HG03097 (cell line): ENCODE measurements at regions not wholly inside any gene's neighbourhood (a gene's known extent, or its start where the extent isn't known, plus 50 kb on each side); places are given as distances from the start of the nearest gene placed in this dataset.

ENCODE experiments used
- ATAC-seq: cut with Tn5 transposase; IDR thresholded peaks from one replicate; pipeline ENCODE4 v1.9.1; 2021; ENCODE audit not compliant: unreplicated experiment, low FRiP score

DNA sequence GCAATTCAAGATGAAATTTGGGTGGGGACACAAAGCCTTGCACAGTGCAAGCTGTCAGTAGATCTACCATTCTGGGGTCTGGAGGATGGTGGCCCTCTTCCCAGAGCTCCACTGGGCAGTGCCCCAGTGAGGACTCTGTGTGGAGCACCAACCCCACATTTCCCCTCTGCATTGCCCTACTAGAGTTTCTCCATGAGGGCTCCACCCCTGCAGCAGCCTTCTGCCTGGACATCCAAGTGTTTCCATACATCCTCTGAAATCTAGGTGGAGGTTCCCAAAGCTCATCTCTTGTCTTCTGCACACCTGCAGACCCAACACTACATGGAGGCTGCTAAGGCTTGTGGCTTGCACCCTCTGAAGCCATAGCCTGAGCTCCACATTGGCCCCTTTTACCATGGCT is 402.3 kb downstream of the RAB28 start:
- ATAC-seq, result no peak

DNA sequence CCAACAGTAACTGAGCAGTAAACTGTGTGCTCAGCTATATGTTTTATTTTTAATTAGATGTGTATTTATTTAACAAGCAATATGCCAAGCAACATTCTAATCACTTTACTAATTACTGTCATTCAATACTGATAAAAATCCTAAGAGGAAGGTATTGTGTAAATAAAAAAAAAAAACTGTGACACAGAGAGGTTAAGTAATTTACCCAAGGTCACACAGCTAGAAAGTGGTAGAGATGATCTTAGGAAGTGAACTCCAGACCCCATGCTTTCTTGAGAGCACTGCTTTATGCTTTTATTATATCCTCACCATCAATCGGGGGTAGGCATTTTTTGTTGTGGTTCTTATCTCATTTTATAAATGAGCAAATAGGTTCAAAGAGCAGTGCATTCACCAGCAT is 417.1 kb downstream of the RAB28 start:
- ATAC-seq, result no peak

DNA sequence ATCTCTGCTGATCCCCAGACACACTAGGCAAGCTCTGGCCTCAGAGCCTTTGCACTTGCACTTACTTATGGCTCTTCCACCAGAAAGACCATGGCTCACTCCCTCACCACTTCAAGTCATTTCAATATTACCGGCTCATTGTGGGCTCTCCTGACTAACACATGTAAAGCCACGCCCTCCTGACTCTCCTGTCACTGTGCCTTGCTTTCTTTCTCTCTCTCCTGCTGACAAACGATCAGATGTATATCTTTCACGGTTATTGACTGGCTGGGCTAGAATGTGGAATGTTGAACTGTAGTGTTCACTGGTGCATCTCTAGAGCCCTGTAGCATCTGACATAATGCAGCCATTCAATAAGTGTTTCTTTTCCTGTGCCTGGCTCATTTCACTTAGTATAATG is 425.1 kb downstream of the RAB28 start:
- ATAC-seq, result no peak

DNA sequence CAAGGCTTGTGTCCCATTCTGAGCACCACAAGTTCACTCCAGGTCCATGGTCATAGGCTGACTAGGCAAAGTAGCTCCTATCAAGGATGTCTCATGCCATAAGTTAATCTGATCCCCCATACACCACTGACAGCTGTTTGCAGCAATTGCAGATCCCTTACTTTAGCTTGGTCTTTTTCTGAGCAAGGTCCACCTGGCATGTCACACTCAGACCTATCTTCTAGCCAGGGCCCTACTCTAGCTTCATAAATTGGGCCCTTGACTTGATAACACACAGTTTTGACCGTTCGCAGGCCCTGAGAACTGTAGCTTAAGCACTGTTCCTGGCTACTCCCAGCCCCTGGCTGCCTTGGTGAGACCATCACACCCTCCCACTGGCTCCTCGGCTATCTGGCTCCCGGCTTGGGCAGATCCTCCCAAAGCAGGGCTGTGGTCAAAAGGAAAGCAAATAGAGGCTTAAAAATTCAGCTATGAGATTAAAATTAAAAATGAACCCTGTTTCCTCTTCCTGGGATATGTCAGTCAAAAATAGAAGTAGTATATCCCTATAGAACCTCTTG is 427.4 kb downstream of the RAB28 start:
- ATAC-seq, result no peak

DNA sequence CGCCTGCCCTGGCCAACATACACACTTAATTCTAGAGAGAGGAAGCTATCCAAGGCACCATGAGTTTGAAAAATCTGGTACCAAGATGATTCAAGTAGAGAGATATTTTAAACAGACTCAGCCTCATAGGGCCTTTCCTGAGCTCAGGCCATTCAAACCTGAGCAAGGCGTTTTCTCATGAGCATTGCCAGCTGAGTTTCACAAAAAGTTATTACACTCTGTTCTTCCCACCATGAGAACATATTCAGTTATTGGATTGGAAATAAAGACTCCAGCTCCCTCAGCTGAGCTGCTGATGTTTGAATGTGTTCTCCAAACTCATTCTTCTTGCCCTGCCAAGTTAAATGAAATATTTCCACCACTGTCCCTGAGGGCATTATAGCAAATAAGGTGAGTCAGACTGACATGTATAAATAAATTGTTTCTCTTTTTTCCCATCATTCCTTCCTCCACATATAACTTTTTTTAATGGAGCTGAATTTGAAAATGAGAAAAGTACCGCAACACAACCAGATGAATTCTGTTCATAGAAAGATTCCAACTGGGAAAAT is 429.6 kb downstream of the RAB28 start:
- ATAC-seq, result no peak

DNA sequence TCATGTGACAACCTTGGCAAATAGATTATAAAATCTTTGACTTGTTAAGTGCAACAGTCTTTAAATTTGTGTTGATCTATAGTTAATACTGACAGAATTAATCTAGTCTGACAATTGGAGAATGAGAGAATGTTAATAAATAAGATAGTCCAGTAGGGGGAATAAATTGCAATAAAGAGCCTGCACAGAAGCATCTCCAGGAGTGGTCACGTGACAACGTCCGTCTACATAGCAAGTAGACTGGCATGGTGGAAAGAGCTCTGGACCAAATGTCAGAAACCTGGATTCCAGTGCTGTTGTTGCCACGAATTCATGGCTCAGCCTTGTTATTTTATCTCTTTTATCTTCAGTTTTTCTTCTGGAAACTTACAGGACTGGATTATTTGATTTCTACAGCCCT is 436.5 kb downstream of the RAB28 start:
- ATAC-seq, result no peak

DNA sequence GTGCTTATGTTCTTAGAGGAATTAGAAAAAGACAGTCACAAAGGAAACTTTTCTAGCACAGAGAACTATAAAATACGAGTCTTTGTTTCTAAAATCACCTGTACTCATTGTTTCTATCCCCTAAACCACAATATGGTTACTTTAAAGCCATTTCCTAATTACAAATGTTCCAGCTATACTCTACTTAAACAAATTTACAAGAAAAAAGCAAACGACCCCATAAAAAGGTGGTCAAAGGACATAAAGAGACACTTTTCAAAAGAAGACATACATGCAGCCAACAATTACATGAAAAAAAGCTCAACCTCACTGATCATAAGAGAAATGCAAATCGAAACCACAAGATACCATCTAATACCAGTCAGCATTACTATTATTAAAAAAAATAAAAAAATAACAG is 447.3 kb downstream of the RAB28 start:
- no peak for ATAC-seq

DNA sequence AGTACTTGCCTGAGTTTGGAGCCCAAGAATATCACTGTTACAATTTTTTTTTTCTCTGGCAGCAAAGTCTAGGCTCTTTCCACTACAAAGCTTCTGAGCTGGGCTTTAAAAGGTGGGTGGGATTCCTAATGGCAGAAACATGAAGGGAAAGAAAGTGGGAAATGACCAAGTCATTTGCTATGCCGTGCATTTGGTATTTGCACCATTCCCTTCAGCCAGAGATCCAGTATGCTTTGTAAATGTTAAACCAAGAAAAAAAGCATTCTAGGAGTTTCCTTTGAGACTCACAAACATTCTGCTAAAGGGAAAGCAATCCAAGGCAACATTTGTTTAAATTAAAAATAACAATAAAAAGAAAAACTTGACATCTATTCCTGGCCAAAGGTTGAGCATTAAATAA is 451.2 kb downstream of the RAB28 start:
- ATAC-seq, result no peak

DNA sequence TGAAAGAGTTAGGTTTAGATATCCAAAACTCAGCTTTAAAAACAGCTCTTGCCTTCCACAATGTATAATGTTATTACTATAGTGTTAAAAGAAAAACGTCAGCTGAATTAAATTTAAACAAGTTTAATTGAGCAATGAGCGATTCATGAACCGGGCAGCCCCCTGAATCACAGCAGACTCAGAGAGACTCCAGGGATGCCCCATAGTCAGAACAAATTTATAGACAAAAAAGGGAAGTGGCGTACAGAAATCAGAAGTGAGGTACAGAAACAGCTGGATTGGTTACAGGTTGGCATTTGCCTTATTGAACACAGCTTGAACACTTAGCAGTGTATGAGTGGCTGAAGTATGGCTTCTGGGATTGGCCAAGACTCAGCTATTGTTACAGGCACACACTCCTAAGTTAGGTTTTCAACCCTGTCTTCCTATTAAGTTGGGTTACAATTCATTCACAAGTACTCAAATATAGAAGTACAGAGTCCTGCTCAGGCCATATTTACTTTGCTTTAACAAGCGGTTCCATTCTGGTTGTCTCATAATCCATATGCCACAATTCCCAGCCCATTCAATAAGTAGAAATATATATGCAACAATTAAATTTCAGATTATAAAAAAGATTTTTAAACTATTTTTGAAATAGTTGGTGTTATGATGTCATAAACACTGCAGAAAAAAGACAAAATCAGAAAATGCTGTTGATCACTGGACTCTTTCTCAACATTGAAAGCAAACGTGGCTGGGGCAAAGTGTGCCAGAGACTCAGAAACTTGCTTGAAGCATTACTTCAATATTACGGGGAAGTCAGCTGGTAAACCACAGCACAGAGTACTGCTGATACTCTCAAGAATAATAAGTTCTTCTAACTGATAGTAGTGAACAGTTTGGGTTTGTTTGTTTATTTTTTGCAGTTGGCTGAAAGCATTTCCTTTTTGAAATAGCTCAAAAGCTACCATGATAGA is 459.7 kb downstream of the RAB28 start:
- ATAC-seq, result no peak

DNA sequence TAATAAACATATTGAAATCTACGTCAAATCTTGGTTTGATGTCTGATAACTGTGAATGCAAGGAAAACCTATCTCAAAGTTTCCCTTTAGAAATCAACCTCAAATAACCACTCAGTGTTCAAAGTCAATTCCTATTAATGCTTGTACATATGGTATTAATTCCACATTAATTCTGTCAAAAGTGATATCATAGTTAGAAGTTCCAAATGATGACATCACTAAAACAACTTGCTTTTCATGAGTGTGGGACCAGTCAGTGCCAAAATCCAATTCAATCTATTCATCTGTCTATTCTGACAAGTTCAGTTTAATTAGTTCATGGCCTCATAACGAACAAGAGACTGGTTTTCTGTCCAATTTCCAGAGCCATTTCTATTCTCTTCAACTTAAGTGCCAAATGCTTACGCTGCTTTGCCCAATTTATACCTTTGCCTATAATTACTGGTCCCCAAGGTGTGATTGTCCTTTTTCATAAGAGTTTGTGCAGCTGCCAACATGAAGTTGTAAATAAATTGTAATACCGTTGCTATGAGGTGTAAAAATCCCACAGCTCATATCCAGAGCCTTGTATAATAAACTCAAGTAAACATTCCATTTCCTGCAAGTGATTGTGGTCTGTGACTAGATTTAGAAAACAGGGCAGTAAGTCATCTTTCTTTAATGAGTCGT is 476.2 kb downstream of the RAB28 start:
- ATAC-seq, result no peak

DNA sequence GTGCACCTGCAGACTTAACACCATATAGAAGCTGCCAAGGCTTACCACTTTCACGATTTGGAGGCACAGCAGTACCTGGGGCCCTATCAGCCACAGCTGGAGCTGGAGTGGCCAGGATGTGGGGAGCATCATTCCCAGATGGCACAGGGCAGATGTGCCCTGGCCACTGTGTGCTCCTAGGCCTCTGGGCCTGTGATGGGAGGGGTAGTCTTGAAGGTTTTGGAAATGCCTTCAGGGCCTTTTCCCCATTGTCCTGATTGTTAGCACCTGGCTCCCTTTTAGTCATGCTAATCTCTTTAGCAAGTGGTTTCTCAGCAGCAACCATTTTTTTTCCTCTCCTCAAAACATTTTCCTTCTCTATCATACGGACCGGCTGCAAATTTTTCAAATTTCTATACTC is 490.2 kb downstream of the RAB28 start:
- ATAC-seq, result no peak

DNA sequence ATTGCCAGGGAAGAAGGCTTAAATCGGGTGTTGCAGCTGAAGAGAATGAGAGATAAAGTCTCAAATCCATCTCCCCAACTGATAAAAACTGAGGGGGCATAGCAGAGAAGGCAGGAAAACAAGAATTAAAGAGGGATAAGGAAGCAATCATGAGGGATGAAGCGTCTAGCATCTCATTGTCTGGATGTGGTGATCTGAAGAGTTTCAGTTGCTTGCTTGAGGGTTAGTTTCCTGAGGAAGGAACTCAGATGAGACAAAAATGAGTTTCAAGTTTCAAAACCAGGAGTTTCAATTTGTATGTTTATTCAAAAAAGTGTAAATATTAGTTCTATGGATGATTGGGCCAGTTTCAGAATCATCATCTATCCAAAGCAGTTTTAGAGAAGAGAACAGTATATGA is 496.9 kb downstream of the RAB28 start:
- no peak for ATAC-seq

DNA sequence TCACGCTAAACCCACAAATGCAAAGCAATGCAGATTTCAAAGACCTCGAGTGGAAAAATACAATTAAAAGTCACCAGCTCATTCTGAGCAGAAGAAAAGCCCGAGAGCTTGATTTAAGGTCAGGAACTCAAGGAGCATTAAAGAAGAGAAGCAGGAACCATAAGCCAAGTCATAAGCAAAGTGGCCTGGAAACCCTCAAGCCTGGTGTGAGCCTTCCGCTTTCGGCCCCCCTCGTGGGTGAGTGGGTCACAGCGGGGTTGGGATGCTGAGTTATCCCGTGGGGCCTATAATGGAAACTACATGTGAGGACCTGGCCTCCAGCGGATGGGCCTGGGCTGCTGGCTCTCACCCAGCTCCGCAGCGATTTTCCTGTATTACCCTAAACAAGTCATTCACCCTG is 504.3 kb downstream of the RAB28 start:
- no peak for ATAC-seq

DNA sequence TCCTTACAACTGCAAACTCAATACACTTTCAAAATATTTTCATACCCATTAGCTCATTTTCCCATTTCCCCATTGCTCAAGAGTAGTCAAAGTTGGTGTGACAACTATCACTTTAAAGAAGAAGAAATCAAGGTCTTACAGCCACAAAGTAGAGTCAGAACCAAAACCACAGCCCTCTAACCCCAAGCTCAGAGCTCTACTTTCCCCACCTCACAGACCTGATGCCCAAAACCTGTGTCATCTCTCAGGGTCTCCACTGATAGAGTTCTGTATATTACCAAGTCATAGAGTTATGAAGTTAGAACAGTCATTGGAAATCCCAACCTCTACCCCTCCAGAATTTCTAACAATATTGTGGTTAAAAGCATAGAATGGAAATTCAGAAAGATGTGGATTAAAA is 505.8 kb downstream of the RAB28 start:
- ATAC-seq, result no peak

DNA sequence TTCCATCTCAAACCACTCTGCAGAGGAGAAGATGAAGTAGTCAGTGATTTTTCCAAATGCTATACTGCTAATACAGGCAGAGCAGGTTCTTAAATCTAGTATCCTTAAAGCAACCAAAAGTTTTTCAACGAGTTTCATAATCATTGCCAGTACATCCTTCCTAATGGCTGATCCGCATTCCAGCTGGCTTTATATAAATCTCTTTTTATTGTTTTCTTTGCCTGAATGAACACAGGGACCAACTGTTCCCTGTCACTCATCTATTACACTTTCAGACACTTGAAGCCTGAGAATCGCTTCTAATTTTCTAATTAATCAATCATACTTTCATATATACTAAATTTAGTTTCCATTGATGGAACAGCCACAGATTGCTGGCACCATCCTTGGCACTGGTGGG is 508.6 kb downstream of the RAB28 start:
- no peak for ATAC-seq

DNA sequence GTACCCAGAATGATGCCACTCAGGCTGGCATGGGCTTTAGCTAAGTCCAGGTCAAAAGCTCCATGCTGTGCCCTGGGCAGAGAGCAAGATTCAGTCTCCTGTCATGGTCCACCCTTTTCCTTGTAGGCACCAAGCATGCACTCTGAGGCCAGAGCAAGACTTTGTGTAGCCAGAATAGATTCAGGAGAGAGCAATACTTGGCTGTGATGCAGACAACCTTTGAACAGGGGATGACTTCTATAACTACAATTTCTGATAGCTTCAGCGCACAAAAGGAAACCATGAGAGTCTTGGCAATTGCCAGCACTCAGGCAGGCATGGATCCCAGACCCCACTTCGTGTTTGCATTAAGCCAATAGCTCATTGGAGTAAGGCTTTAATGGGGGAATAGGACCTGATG is 510.6 kb downstream of the RAB28 start:
- no peak for ATAC-seq

DNA sequence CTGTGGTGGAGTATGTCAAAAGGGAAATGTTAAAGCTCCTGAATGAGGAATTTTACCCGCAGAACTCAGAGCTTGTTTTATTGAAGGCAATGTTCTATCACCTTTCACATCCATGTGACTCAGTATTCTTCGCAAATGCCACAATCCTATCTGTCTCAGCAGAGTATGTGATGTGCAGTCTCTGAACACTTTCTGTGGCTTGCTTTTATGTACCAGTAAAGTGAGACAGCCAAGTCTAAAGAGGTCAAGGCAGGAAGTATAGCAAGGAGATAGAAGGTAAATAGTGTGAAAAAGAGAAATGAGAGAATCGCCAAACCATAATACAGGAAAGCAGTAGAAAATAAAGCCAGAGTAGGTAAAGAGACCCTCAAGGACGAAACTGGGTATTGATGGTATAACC is 515.8 kb downstream of the RAB28 start:
- ATAC-seq, result no peak

DNA sequence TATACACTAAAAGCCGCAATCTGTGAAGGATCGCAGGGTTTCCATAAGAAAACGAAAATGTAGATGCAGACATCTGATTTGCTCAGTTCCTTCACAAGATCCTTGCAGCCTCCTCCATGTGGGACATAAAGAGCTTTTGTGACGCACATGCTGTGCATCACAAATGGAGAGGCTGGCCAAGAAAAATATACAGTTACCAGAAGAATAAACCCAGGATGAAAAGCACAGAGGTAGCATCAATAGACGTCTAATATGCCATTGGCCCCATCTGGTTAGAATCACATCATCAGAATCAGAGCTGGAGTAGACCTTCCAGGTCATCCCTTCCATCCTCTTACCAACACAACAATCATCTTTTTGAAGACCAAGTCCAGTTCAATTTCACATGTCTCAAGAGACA is 517.4 kb downstream of the RAB28 start:
- ATAC-seq, result no peak

DNA sequence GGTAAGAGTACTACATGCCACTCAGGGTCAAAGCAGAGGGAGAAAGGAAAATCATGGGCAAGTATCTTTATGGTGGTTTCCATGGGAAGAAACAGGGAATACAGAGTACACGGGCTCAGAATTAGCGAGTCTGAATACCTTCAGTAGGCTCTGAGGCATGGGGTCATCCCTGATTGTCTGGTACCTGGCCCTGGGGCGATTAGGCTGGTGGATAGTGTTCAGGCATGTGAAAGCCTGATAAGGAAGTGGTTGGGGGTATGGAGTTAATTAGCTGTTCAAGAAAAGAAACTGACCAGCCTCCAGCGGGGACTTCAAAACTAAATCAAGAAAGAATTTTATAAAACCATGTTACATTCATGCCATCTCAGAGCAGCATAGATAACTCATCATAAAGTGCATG is 518.8 kb downstream of the RAB28 start:
- ATAC-seq, result no peak

DNA sequence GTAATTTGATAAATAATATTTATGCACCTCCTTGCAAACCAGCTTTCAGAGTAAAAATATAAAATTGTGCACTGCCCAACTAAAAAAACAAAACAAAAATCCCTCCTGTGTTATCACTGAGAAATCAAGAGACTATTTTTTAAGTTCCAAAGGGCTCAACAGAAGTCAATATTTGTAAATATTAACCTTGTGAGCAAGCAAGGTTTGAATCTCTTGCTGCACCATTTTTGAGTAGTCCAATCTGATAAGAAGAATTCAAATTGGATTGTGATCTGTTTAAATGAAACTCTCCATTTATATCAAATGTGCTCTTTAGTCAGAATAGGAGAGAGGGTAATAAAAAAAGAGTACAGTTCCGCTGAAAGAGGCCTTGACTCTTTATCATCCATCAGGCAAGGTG is 520.2 kb downstream of the RAB28 start:
- ATAC-seq, result no peak

DNA sequence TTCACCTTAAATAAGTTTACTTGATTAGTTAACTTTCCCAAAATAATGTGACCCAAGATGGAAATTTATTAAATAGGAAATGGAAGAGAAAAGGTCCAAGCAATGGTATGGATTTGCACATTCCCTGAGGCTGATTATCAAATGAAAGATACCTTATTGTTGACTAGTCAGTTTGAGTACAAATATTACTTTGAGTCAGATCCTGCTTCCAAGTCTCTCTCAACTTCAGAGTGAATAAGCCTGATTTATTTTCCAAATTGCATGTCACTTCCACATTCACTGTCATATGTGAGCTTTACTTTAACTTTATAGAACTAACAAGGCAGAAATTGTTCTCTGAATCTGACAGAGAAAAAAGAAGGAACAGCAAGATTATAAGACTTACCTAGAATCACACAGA is 520.8 kb downstream of the RAB28 start:
- ATAC-seq, result no peak

DNA sequence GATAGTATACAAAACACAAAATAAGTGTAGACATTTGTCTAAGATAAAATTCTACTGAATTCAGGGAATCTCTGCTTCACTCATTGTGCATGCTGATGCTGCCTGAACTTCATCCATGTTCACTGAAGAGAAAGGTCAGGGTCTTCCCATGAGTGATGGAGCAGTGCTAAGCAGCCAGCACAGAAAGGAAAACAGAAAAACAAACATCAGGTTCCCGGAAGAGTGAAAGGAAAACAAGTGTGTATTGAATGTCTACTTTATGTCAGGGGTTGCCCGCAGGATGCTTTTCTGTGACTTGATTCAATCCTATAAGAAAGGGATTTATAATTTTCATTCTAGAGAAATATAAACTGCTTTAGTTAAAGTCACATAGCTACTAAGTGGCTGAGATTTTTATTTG is 522.4 kb downstream of the RAB28 start:
- ATAC-seq, result no peak
